HG02981 (cell line): ENCODE measurements at regions not wholly inside any gene's neighbourhood (a gene's known extent, or its start where the extent isn't known, plus 50 kb on each side); places are given as distances from the start of the nearest gene placed in this dataset.
"Not testable (repeated sequence)": the region's sequence is repeated elsewhere in the genome, so short reads cannot be mapped to it uniquely, and the experiment has no call there.

ENCODE experiments used
- ATAC-seq: cut with Tn5 transposase; IDR thresholded peaks from one replicate; pipeline ENCODE4 v1.9.1; 2021; ENCODE audit warnings: mild to moderate bottlenecking, moderate library complexity; ENCODE audit not compliant: unreplicated experiment

- no peak for ATAC-seq
These were observed 495.0 kb upstream of the SPRY2 start for GRCh38 chr13:80835902-80836301.

GRCh38 chr13:80830431-80830830 lies 489.5 kb upstream of the SPRY2 start:
- no peak for ATAC-seq

GRCh38 chr13:80828759-80829158 lies 487.8 kb upstream of the SPRY2 start:
- ATAC-seq: no peak

- no peak for ATAC-seq
These were observed 484.4 kb upstream of the SPRY2 start for GRCh38 chr13:80825276-80825675.

GRCh38 chr13:80824229-80824628 lies 483.3 kb upstream of the SPRY2 start:
- no peak for ATAC-seq

GRCh38 chr13:80823472-80823871 lies 482.5 kb upstream of the SPRY2 start:
- ATAC-seq: no peak

- ATAC-seq: no peak
These were observed 480.5 kb upstream of the SPRY2 start for GRCh38 chr13:80821466-80821865.

- no peak for ATAC-seq
These were observed 477.1 kb upstream of the SPRY2 start for GRCh38 chr13:80817979-80818378.

GRCh38 chr13:80814541-80814940 lies 473.6 kb upstream of the SPRY2 start:
- ATAC-seq: no peak

GRCh38 chr13:80810294-80810693 lies 469.4 kb upstream of the SPRY2 start:
- ATAC-seq: not testable (repeated sequence)

- no peak for ATAC-seq
These were observed 462.0 kb upstream of the SPRY2 start for GRCh38 chr13:80802946-80803345.

GRCh38 chr13:80798576-80799133 lies 457.7 kb upstream of the SPRY2 start:
- ATAC-seq: no peak

- no peak for ATAC-seq
These were observed 446.7 kb upstream of the SPRY2 start for GRCh38 chr13:80787604-80788003.

- ATAC-seq: no peak
These were observed 443.1 kb upstream of the SPRY2 start for GRCh38 chr13:80783926-80784565.

GRCh38 chr13:80782441-80782840 lies 441.5 kb upstream of the SPRY2 start:
- ATAC-seq: no peak

- no peak for ATAC-seq
These were observed 437.4 kb upstream of the SPRY2 start for GRCh38 chr13:80778297-80778696.

GRCh38 chr13:80757694-80758093 lies 416.8 kb upstream of the SPRY2 start:
- no peak for ATAC-seq

GRCh38 chr13:80755910-80756309 lies 415.0 kb upstream of the SPRY2 start:
- no peak for ATAC-seq

- ATAC-seq: no peak
These were observed 413.5 kb upstream of the SPRY2 start for GRCh38 chr13:80754441-80754840.

GRCh38 chr13:80753866-80754265 lies 412.9 kb upstream of the SPRY2 start:
- ATAC-seq: no peak

- no peak for ATAC-seq
These were observed 410.9 kb upstream of the SPRY2 start for GRCh38 chr13:80751854-80752253.

GRCh38 chr13:80744147-80744914 lies 403.4 kb upstream of the SPRY2 start:
- ATAC-seq: no peak
